ENCODE measurements at regions not wholly inside any gene's neighbourhood (a gene's known extent, or its start where the extent isn't known, plus 50 kb on each side); places are given as distances from the start of the nearest gene placed in this dataset.

DNA sequence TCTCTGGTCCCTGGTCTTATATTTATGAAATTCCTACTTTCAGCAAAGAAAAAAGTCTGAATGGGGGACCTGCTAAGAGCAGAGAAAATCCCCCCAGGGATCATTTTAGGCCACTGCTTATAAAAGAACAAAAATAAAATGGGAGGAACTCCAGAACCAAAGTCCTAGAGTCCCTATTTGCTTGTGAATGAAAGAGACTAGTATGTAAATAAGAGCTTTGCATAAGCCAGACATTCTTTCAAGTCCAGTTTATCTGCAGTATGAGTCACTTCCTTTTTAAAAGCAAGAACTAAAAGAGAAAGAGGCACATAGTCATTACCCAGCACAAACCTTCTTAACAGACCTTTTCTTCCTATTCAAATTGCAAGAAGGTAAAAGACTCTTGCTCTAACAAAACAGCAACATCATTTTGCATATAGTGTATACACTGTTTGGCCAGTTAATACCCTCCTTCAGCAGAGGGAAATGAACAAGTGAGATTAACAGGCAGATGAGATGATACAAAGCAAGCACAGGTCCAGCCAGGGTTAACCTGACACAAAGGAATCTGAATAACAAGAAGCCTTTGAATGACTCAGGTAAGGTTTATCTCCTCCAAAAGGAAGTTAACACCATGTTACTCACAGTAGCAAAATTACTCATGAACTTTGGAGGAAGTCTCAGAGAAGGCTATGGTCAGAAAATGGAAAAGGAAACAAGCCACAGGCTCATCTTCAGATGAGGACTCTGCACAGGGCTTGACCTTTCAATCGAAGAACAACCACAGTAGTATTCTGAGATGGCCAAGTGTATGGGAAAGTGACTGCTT is 87.3 kb downstream of the PHLDA1 start (continued):
- TF ChIP-seq, protein P1, sequence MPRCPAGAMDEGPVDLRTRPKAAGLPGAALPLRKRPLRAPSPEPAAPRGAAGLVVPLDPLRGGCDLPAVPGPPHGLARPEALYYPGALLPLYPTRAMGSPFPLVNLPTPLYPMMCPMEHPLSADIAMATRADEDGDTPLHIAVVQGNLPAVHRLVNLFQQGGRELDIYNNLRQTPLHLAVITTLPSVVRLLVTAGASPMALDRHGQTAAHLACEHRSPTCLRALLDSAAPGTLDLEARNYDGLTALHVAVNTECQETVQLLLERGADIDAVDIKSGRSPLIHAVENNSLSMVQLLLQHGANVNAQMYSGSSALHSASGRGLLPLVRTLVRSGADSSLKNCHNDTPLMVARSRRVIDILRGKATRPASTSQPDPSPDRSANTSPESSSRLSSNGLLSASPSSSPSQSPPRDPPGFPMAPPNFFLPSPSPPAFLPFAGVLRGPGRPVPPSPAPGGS (CRISPR knock-in tag; IDR thresholded peaks at IDR 0.05): no peak
- TF ChIP-seq LRRFIP1 (CRISPR knock-in tag; conservative IDR thresholded peaks at IDR 0.05): no peak
- peak; percentile 99 for TF ChIP-seq FOSL1 (CRISPR knock-in tag; IDR thresholded peaks at IDR 0.05; ENCODE audit: borderline replicate concordance)
- TF ChIP-seq ZNF589 (CRISPR knock-in tag; conservative IDR thresholded peaks at IDR 0.05): no peak
- 0 out of 2 replicates have a peak, but pooled peaks have one; percentile 19 for TF ChIP-seq ATF7 (IDR thresholded peaks at IDR 0.05)
- TF ChIP-seq ATF7 (CRISPR knock-in tag; IDR thresholded peaks at IDR 0.05): no peak; the same call in 1 of the 2 replicates
- TF ChIP-seq CBFB (CRISPR knock-in tag; IDR thresholded peaks at IDR 0.05): 0 out of 2 replicates have a peak, but pooled peaks have one; percentile 23
- TF ChIP-seq MEIS1 (CRISPR knock-in tag; IDR thresholded peaks at IDR 0.05; ENCODE audit: borderline replicate concordance): no peak
- TF ChIP-seq JUND (CRISPR knock-in tag; IDR thresholded peaks at IDR 0.05): peak; percentile 96
- TF ChIP-seq ATF2 (CRISPR knock-in tag; IDR thresholded peaks at IDR 0.05): peak; percentile 78
- TF ChIP-seq RARA (CRISPR knock-in tag; IDR thresholded peaks at IDR 0.05): peak; percentile 82
- TF ChIP-seq DMTF1 (CRISPR knock-in tag; IDR thresholded peaks at IDR 0.05): no peak
- TF ChIP-seq EP300 (IDR thresholded peaks at IDR 0.05; ENCODE audit: low read depth in 2 of 2, low read length in 2 of 2): peak; percentile 97 to 99
- TF ChIP-seq EP300 (CRISPR knock-in tag; IDR thresholded peaks at IDR 0.05; ENCODE audit: borderline replicate concordance): peak; percentile 95
- no peak for TF ChIP-seq ZFP91 (CRISPR knock-in tag; IDR thresholded peaks at IDR 0.05; ENCODE audit: borderline replicate concordance)
- TF ChIP-seq CREM (IDR thresholded peaks at IDR 0.05): peak; percentile 95
- TF ChIP-seq CREM (CRISPR knock-in tag; IDR thresholded peaks at IDR 0.05): no peak
- no peak for TF ChIP-seq NRL (CRISPR knock-in tag; IDR thresholded peaks at IDR 0.05; ENCODE audit: borderline replicate concordance)
- peak; percentile 96 for TF ChIP-seq ISL2 (CRISPR knock-in tag; IDR thresholded peaks at IDR 0.05)
- no peak for TF ChIP-seq ZFP37 (CRISPR knock-in tag; IDR thresholded peaks at IDR 0.05; ENCODE audit: borderline replicate concordance)
- no peak for TF ChIP-seq MYC (CRISPR knock-in tag; IDR thresholded peaks at IDR 0.05; ENCODE audit: borderline replicate concordance)
